ENCODE measurements at regions not wholly inside any gene's neighbourhood (a gene's known extent, or its start where the extent isn't known, plus 50 kb on each side); places are given as distances from the start of the nearest gene placed in this dataset.

- Histone ChIP-seq H3K27ac (ENCODE audit: insufficient read length, low read depth, low read length) (no peak overlapping the region), H2BK12ac (ENCODE audit: insufficient read length, low read depth, low read length) (no peak overlapping the region), H3K4me1 (ENCODE audit: insufficient read depth, low read length) (no peaks in the 10 kb centered on the region), H3K9me3 (ENCODE audit: control insufficient read depth, low read depth, low read length) (no peaks in the 10 kb centered on the region), H2AK5ac (ENCODE audit: insufficient read length, low read length) (no peak overlapping the region), H3K18ac (ENCODE audit: insufficient read length, low read depth, low read length) (no peak overlapping the region), H4K20me1 (ENCODE audit: control insufficient read depth, insufficient read depth, insufficient read length) (no peaks in the 10 kb centered on the region), H3K79me1 (ENCODE audit: insufficient read depth, low read depth, low read length, poor library complexity, severe bottlenecking) (no peaks in the 10 kb centered on the region), H3K4ac (ENCODE audit: low read depth, low read length) (no peak overlapping the region), H3K56ac (ENCODE audit: insufficient read length, low read depth, low read length) (no peak overlapping the region), H3K27me3 (ENCODE audit: insufficient read depth, low read length) (no peaks in the 10 kb centered on the region), H2AFZ (ENCODE audit: low read length) (no peak overlapping the region), H3K4me2 (ENCODE audit: insufficient read depth, insufficient read length, low read length) (no peak overlapping the region), H3K14ac (ENCODE audit: insufficient read depth, low read length) (no peak overlapping the region), H3K79me2 (ENCODE audit: insufficient read depth, low read length) (no peaks in the 10 kb centered on the region), H2BK15ac (ENCODE audit: low read depth, low read length) (no peak overlapping the region), H2BK5ac (ENCODE audit: insufficient read length, low read length) (no peak overlapping the region), H3K23me2 (ENCODE audit: insufficient read length, low read depth, low read length, poor library complexity, severe bottlenecking) (no peaks in the 10 kb centered on the region), H3T11ph (ENCODE audit: low read length) (no peak overlapping the region), H4K8ac (replicated peaks; ENCODE audit: insufficient read length, low read depth, low read length) (no peak overlapping the region), H3K23ac (ENCODE audit: insufficient read length, low read depth, low read length) (no peak overlapping the region), H3K9ac (ENCODE audit: extremely low read depth, insufficient read length, low read length) (no peak overlapping the region), H2BK20ac (ENCODE audit: low read depth, low read length, poor library complexity, severe bottlenecking) (no peak overlapping the region), H4K91ac (ENCODE audit: insufficient read length, low read depth, low read length) (no peak overlapping the region), H2BK120ac (ENCODE audit: low read depth, low read length, poor library complexity, severe bottlenecking) (no peak overlapping the region), H4K5ac (ENCODE audit: insufficient read length, low read depth, low read length) (no peak overlapping the region)
- Mint-ChIP-seq H3K36me3 (ENCODE audit: insufficient read depth in 1 of 3, low read depth in 3 of 3) (peaks cover 3 to 13% (median 6%) of the 10 kb centered on the region in 3 experiments; a peak in 6 of 7 replicates), H3K4me1 (peaks cover 4% of the 10 kb centered on the region in 2 experiments; a peak in 3 of 4 replicates), H3K27me3 (ENCODE audit: low read depth) (peaks cover 4% of the 10 kb centered on the region; the same call in 1 of the 2 replicates), H3K27ac (no peak overlapping the region), H3K4me3 (no peak overlapping the region), H3K9me3 (peaks cover 12 to 14% of the 10 kb centered on the region in 2 experiments)
- WGBS (ENCODE audit: extremely low coverage, insufficient read length, low lambda C conversion rate), result no CpG with 5 or more reads among the region's 10 CpGs
- no peak for DNase-seq
- no peak for TF ChIP-seq CTCF (conservative IDR thresholded peaks at IDR 0.05)
Observed at GRCh38 chr11:69876013-69876412, 56.8 kb upstream of the FGF3 start.
